H1 (cell line): ENCODE measurements at regions not wholly inside any gene's neighbourhood (a gene's known extent, or its start where the extent isn't known, plus 50 kb on each side); places are given as distances from the start of the nearest gene placed in this dataset.
A peak's percentile ranks its signal among the peaks of the same experiment; 100 is the strongest.

ENCODE experiments used
- CTCF ChIA-PET: fragments of 300-600 bp; sonication (Branson Sonifier 250); formaldehyde crosslinking; loops from one replicate; lab custom pipeline; 2021; ENCODE audit not compliant: partially characterized antibody; lab: Charles Lee
- POLR2A ChIA-PET: fragments of 300-600 bp; sonication (Branson Sonifier 250); formaldehyde crosslinking; loops from one replicate; lab custom pipeline; 2021; ENCODE audit warnings: inconsistent platforms; ENCODE audit not compliant: partially characterized antibody; lab: Charles Lee
- DNase-seq, 2 experiments: peaks; one replicate each; pipeline versions ENCODE4 v3.0.0 to v3.0.0-alpha.2; 2010 to 2022; ENCODE audit warnings: low spot score in 2 of 2, low read depth in 1 of 2, mixed read lengths in 1 of 2
- FAIRE-seq: peaks from 2 replicates; lab custom pipeline; 2011; peaks lifted over from hg19 to GRCh38; lab: Jason Lieb, UNC
- H2AFZ ChIP-seq: 2 replicates; pipeline ENCODE4 v1.8.1; 2012; ENCODE audit warnings: low read length, inconsistent platforms
- H2AK5ac ChIP-seq: 2 replicates; pipeline ENCODE4 v1.6.1; 2013; ENCODE audit warnings: low read depth, low read length
- H2BK120ac ChIP-seq: replicated peaks from 2 replicates; pipeline ENCODE3; 2013; ENCODE audit warnings: low read depth, low read length, inconsistent platforms
- H2BK12ac ChIP-seq: 2 replicates; pipeline ENCODE4 v1.6.1; 2013; ENCODE audit warnings: low read depth, low read length
- H2BK15ac ChIP-seq: 2 replicates; pipeline ENCODE4 v1.6.1; 2013; ENCODE audit warnings: low read length
- H2BK20ac ChIP-seq: 2 replicates; pipeline ENCODE4 v1.6.1; 2013; ENCODE audit warnings: low read length
- H2BK5ac ChIP-seq: 2 replicates; pipeline ENCODE4 v1.6.1; 2013; ENCODE audit warnings: low read depth, low read length
- H3K14ac ChIP-seq: 2 replicates; pipeline ENCODE4 v1.6.1; 2013; ENCODE audit warnings: inconsistent platforms; ENCODE audit not compliant: insufficient read length
- H3K18ac ChIP-seq: 2 replicates; pipeline ENCODE4 v1.6.1; 2013; ENCODE audit warnings: low read length; ENCODE audit errors: extremely low read depth
- H3K23ac ChIP-seq: 2 replicates; pipeline ENCODE4 v1.6.1; 2013; ENCODE audit warnings: inconsistent platforms; ENCODE audit not compliant: insufficient read length
- H3K23me2 ChIP-seq: 2 replicates; pipeline ENCODE4 v1.6.1; 2013; ENCODE audit warnings: low read depth, low read length
- H3K27ac ChIP-seq: 2 replicates; pipeline ENCODE4 v1.6.1; 2011; ENCODE audit warnings: low read depth, low read length, inconsistent platforms
- H3K27me3 ChIP-seq, 4 experiments: replicated peaks in 1 of 4; 1 replicate in 1 of 4; 2 replicates in 3 of 4; pipeline versions ENCODE4 v1.6.1 to v1.8.1; 2011 to 2013; ENCODE audit warnings: low read length in 3 of 4, mild to moderate bottlenecking in 3 of 4, inconsistent platforms in 2 of 4, mixed read lengths in 2 of 4, moderate library complexity in 1 of 4; ENCODE audit not compliant: control insufficient read depth in 3 of 4, insufficient read depth in 3 of 4; ENCODE audit errors: extremely low read depth in 1 of 4
- H3K36me3 ChIP-seq, 4 experiments: 2 replicates each; pipeline versions ENCODE4 v1.6.1 to v1.8.1; 2011 to 2013; ENCODE audit warnings: mild to moderate bottlenecking in 4 of 4, low read length in 3 of 4, moderate library complexity in 2 of 4, control low read depth in 1 of 4, inconsistent platforms in 1 of 4; ENCODE audit not compliant: insufficient read depth in 4 of 4, control insufficient read depth in 2 of 4
- H3K4ac ChIP-seq: replicated peaks from 2 replicates; pipeline ENCODE3; 2013; ENCODE audit warnings: low read length, low read depth, mixed read lengths, inconsistent platforms; ENCODE audit not compliant: insufficient read length
- H3K4me1 ChIP-seq, 4 experiments: replicated peaks in 1 of 4; 1 replicate in 1 of 4; 2 replicates in 3 of 4; pipeline versions ENCODE4 v1.6.1 to v1.8.1; 2011 to 2013; ENCODE audit warnings: low read length in 3 of 4, inconsistent platforms in 2 of 4, mixed read lengths in 1 of 4; ENCODE audit not compliant: insufficient read depth in 4 of 4, control insufficient read depth in 3 of 4
- H3K4me2 ChIP-seq, 2 experiments: 2 replicates each; pipeline versions ENCODE4 v1.6.1 to v1.8.1; 2011 to 2013; ENCODE audit warnings: low read depth in 2 of 2, low read length in 2 of 2, control low read depth in 1 of 2, inconsistent platforms in 1 of 2, mild to moderate bottlenecking in 1 of 2; ENCODE audit not compliant: insufficient read depth in 1 of 2
- H3K4me3 ChIP-seq, 4 experiments: fragments of 200-600, 300-600 bp in 1 of 4; sonication (generic), shearing (Covaris generic), sonication (Bioruptor Twin) in 1 of 4; 2 replicates each; pipeline versions ENCODE4 v1.5.1 to v1.8.1; 2011 to 2016; ENCODE audit warnings: low read length in 4 of 4, low read depth in 3 of 4, control low read depth in 2 of 4, inconsistent platforms in 2 of 4, mild to moderate bottlenecking in 2 of 4, mixed read lengths in 1 of 4, moderate library complexity in 1 of 4; ENCODE audit not compliant: insufficient read depth in 2 of 4; ENCODE audit errors: extremely low read depth in 1 of 4
- H3K56ac ChIP-seq: replicated peaks from 2 replicates; pipeline ENCODE3; 2013; ENCODE audit warnings: low read depth, mild to moderate bottlenecking, mixed read lengths, low read length, inconsistent platforms; ENCODE audit not compliant: insufficient read length
- H3K79me1 ChIP-seq: 2 replicates; pipeline ENCODE4 v1.6.1; 2013; ENCODE audit warnings: low read depth, low read length, control low read depth
- H3K79me2 ChIP-seq, 2 experiments: 2 replicates each; pipeline versions ENCODE4 v1.6.1 to v1.8.1; 2012 to 2013; ENCODE audit warnings: low read length in 2 of 2, mild to moderate bottlenecking in 2 of 2, inconsistent platforms in 1 of 2; ENCODE audit not compliant: insufficient read depth in 2 of 2, control insufficient read depth in 1 of 2
- H3K9ac ChIP-seq, 4 experiments: replicated peaks in 1 of 4; 1 replicate in 1 of 4; 2 replicates in 3 of 4; pipeline versions ENCODE4 v1.6.1 to v1.8.1; 2011 to 2013; ENCODE audit warnings: low read depth in 3 of 4, low read length in 3 of 4, control low read depth in 2 of 4, mild to moderate bottlenecking in 2 of 4, moderate library complexity in 2 of 4, inconsistent platforms in 1 of 4; ENCODE audit errors: extremely low read depth in 1 of 4
- H3K9me3 ChIP-seq, 2 experiments: 2 replicates each; pipeline versions ENCODE4 v1.6.1 to v1.8.1; 2012 to 2013; ENCODE audit warnings: mild to moderate bottlenecking in 2 of 2, moderate library complexity in 2 of 2, control low read depth in 1 of 2, inconsistent platforms in 1 of 2, low read depth in 1 of 2, low read length in 1 of 2, mixed read lengths in 1 of 2; ENCODE audit not compliant: insufficient read depth in 2 of 2
- H4K20me1 ChIP-seq, 2 experiments: replicated peaks in 1 of 2; 2 replicates each; pipeline versions ENCODE3 to v1.8.1; 2011 to 2013; ENCODE audit warnings: inconsistent platforms in 2 of 2, low read length in 2 of 2, mild to moderate bottlenecking in 1 of 2; ENCODE audit not compliant: insufficient read depth in 2 of 2, control insufficient read depth in 1 of 2
- H4K5ac ChIP-seq: 2 replicates; pipeline ENCODE4 v1.6.1; 2013; ENCODE audit warnings: low read length, low read depth, mixed read lengths, inconsistent platforms; ENCODE audit not compliant: insufficient read length
- H4K8ac ChIP-seq: 2 replicates; pipeline ENCODE4 v1.8.0; 2013; ENCODE audit warnings: mild to moderate bottlenecking, moderate library complexity, low read length, inconsistent platforms; ENCODE audit not compliant: insufficient read depth; ENCODE audit errors: extremely low read depth
- H4K91ac ChIP-seq: replicated peaks from 2 replicates; pipeline ENCODE3; 2013; ENCODE audit warnings: low read length, mixed read lengths, inconsistent platforms; ENCODE audit not compliant: insufficient read length
- CBX5 ChIP-seq: fragments of 300-800, 300-1000 bp; sonication (generic); IDR thresholded peaks from 2 replicates; pipeline ENCODE4 v1.7.1; 2016; ENCODE audit warnings: antibody characterized with exemption, low read length, low read depth
- CTCF ChIP-seq, 3 experiments: IDR thresholded peaks; 1 replicate in 2 of 3; 2 replicates in 1 of 3; pipeline versions ENCODE4 v1.5.1 to v1.6.1; 2011; ENCODE audit warnings: low read length in 3 of 3, mild to moderate bottlenecking in 3 of 3, inconsistent platforms in 2 of 3, low read depth in 1 of 3, moderate library complexity in 1 of 3; ENCODE audit not compliant: insufficient read depth in 1 of 3; ENCODE audit errors: control extremely low read depth in 1 of 3
- WGBS, 2 experiments: shearing (Covaris generic) in 1 of 2; methylation state at CpG; one replicate each; pipeline versions ENCODE4 v1.1.6 to v1.1.7; 2013 to 2015; ENCODE audit warnings: low lambda C conversion rate in 2 of 2, mixed read lengths in 2 of 2, inconsistent platforms in 1 of 2, low coverage in 1 of 2, missing lambda C conversion rate in 1 of 2; ENCODE audit not compliant: insufficient replicate concordance in 2 of 2, insufficient coverage in 1 of 2, insufficient read length in 1 of 2; ENCODE audit errors: extremely low coverage in 1 of 2, missing lambda C conversion rate in 1 of 2; 5-methylcytosine and 5-hydroxymethylcytosine counted together

GRCh38 chr3:5769825-5770224, 582.3 kb downstream of the EDEM1 start:
- Histone ChIP-seq H4K20me1 (no peaks in the 10 kb centered on the region), H4K5ac (no peak overlapping the region), H2AFZ (no peak overlapping the region), H4K91ac (no peak overlapping the region), H2AK5ac (no peak overlapping the region), H3K23me2 (no peaks in the 10 kb centered on the region), H3K9me3 (no peaks in the 10 kb centered on the region), H2BK120ac (no peak overlapping the region), H3K56ac (no peak overlapping the region), H3K27me3 (no peaks in the 10 kb centered on the region), H2BK5ac (no peak overlapping the region), H3K79me1 (no peaks in the 10 kb centered on the region), H2BK20ac (no peak overlapping the region), H3K14ac (no peak overlapping the region), H2BK15ac (no peak overlapping the region), H3K4me1 (no peaks in the 10 kb centered on the region), H3K27ac (no peak overlapping the region), H3K23ac (no peak overlapping the region), H4K8ac (no peak overlapping the region), H3K4me3 (no peak overlapping the region), H3K4ac (no peak overlapping the region), H3K4me2 (no peak overlapping the region), H3K79me2 (no peaks in the 10 kb centered on the region), H3K9ac (no peak overlapping the region), H2BK12ac (no peak overlapping the region), H3K36me3 (no peaks in the 10 kb centered on the region), H3K18ac (no peak overlapping the region)
- no peak for FAIRE-seq
- ChIA-PET POLR2A (interaction anchor here (1.1 kb wide), 1 partner anchor 11 kb away, joined by 5 read pairs; no protein-coding TSS in a partner anchor), CTCF (no interaction called here)
- no peak for DNase-seq
- 82% methylated on average over 5 of the region's 5 CpGs; no CpG with 5 or more reads in 1 of the 2 experiments for WGBS, 2 experiments
- TF ChIP-seq CTCF (IDR thresholded peaks at IDR 0.05; ENCODE audit: control extremely low read depth in 1 of 3, insufficient read depth in 1 of 3, low read depth in 1 of 3, low read length in 3 of 3) = 0 out of 4 replicates have a peak, but pooled peaks of 1 of the 3 experiments have one; percentile 2
- no peak for TF ChIP-seq CBX5
